ENCODE measurements at regions not wholly inside any gene's neighbourhood (a gene's known extent, or its start where the extent isn't known, plus 50 kb on each side); places are given as distances from the start of the nearest gene placed in this dataset.

DNA sequence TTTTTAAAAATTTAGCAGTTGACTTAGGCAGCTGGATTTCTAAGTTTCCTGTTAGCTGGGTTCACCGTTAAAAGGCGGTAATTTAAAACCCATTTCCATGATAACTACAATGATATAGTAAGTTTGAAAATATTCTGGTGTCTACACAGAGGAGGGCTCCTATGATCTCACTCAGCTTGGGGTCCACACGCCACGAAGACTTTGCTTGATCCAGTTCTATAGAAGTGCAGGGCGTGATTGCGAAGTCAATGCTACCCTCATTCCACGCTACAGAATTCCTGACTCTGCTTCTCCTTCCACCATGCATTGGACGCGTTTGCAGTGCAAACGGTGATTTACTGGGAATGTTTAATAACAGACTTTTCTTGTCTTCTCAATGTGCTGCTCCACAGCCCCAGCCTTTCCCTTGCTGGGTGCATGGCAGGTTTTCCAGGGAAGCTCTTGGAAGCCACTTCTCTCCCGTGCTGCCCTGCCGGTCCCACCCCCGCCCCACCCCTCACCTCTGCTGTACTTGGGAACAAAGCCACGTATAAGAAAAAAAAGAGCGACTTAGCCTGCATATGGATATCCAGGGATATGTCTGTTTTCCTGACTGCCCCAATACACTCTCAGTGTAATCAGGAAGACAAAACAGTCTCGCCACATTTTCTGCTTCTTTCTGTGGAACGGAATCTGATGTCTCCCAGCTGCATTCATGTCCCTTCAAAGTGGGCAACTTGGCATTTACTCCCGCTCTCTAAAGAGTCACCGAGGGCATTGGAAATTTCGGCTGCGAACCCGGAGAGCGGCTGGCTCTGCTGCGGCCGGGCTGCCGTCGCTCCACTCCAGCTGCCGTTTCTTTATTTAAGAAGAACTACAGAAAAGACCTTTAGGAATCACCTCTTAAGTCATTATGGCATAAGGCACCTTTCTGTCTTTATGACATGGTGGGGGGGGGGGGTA lies 434.4 kb upstream of the MGMT start:
- DNase-seq (no peak), ATAC-seq (ENCODE audit: insufficient read depth, low FRiP score) (no peak)
- 79 to 86% methylated on average over 28 of the region's 28 CpGs for WGBS, 2 donors
- peaks cover 0 to 2% (median 0%) of the 10 kb centered on the region in 4 donors for H3K9me3 ChIP-seq (ENCODE audit: control insufficient read depth in 4 of 4, insufficient read depth in 3 of 4, low read length in 3 of 4)
- no peaks in the 10 kb centered on the region for H3K36me3 ChIP-seq (ENCODE audit: control insufficient read depth in 4 of 4, insufficient read depth in 4 of 4, low read length in 4 of 4)
- H3K4me3 ChIP-seq = no peak overlapping the region
- H3K27ac ChIP-seq (ENCODE audit: low read depth in 1 of 2, low read length in 1 of 2) = no peak overlapping the region
- peaks cover 0 to 70% (median 53%) of the 10 kb centered on the region in 3 donors for H3K27me3 ChIP-seq (ENCODE audit: control insufficient read depth in 3 of 3, insufficient read depth in 3 of 3, low read length in 2 of 3)
- no peak overlapping the region for H3K9ac ChIP-seq (ENCODE audit: insufficient read depth in 1 of 2, low read length in 2 of 2)
- TF ChIP-seq CTCF (IDR thresholded peaks at IDR 0.05; ENCODE audit: control extremely low read depth, extremely low read depth) = no peak
- peaks cover 0 to 9% (median 0%) of the 10 kb centered on the region in 5 donors for H3K4me1 ChIP-seq (ENCODE audit: control insufficient read depth in 5 of 5, insufficient read depth in 5 of 5, low read length in 5 of 5)

- Histone ChIP-seq H3K4me3 (no peak overlapping the region), H3K27me3 (ENCODE audit: control insufficient read depth in 3 of 3, insufficient read depth in 3 of 3, low read length in 2 of 3) (peaks cover 0 to 73% (median 56%) of the 10 kb centered on the region in 3 donors), H3K4me1 (ENCODE audit: control insufficient read depth in 5 of 5, insufficient read depth in 5 of 5, low read length in 5 of 5) (peaks cover 0 to 5% (median 0%) of the 10 kb centered on the region in 5 donors), H3K27ac (ENCODE audit: low read depth in 1 of 2, low read length in 1 of 2) (no peak overlapping the region), H3K9me3 (ENCODE audit: control insufficient read depth in 4 of 4, insufficient read depth in 3 of 4, low read length in 3 of 4) (peaks cover 0 to 2% (median 0%) of the 10 kb centered on the region in 4 donors), H3K9ac (ENCODE audit: insufficient read depth in 1 of 2, low read length in 2 of 2) (no peak overlapping the region), H3K36me3 (ENCODE audit: control insufficient read depth in 4 of 4, insufficient read depth in 4 of 4, low read length in 4 of 4) (no peaks in the 10 kb centered on the region)
- TF ChIP-seq CTCF (IDR thresholded peaks at IDR 0.05; ENCODE audit: control extremely low read depth, extremely low read depth) = no peak
- WGBS, 2 donors = 80 to 85% methylated on average over 8 of the region's 8 CpGs
- DNase-seq (no peak), ATAC-seq (ENCODE audit: insufficient read depth, low FRiP score) (no peak)
Observed at GRCh38 chr10:129033340-129033739, 433.7 kb upstream of the MGMT start.

GRCh38 chr10:129033790-129034272 lies 433.2 kb upstream of the MGMT start:
- Histone ChIP-seq H3K4me3 (no peak overlapping the region), H3K36me3 (ENCODE audit: control insufficient read depth in 4 of 4, insufficient read depth in 4 of 4, low read length in 4 of 4) (no peaks in the 10 kb centered on the region), H3K4me1 (ENCODE audit: control insufficient read depth in 5 of 5, insufficient read depth in 5 of 5, low read length in 5 of 5) (peaks cover 0 to 5% (median 0%) of the 10 kb centered on the region in 5 donors), H3K27ac (ENCODE audit: low read depth in 1 of 2, low read length in 1 of 2) (no peak overlapping the region), H3K9ac (ENCODE audit: insufficient read depth in 1 of 2, low read length in 2 of 2) (no peak overlapping the region), H3K9me3 (ENCODE audit: control insufficient read depth in 4 of 4, insufficient read depth in 3 of 4, low read length in 3 of 4) (peaks cover 0 to 2% (median 0%) of the 10 kb centered on the region in 4 donors), H3K27me3 (ENCODE audit: control insufficient read depth in 3 of 3, insufficient read depth in 3 of 3, low read length in 2 of 3) (peaks cover 0 to 74% (median 54%) of the 10 kb centered on the region in 3 donors)
- no peak for ATAC-seq (ENCODE audit: insufficient read depth, low FRiP score)
- TF ChIP-seq CTCF (IDR thresholded peaks at IDR 0.05; ENCODE audit: control extremely low read depth, extremely low read depth) = no peak
- 36 to 53% methylated on average over 14 of the region's 14 CpGs for WGBS, 2 donors
- no peak for DNase-seq

Measured in lung (tissue), 11 donors.